Ascending aorta (tissue), 2 donors: ENCODE measurements at regions not wholly inside any gene's neighbourhood (a gene's known extent, or its start where the extent isn't known, plus 50 kb on each side); places are given as distances from the start of the nearest gene placed in this dataset.

Source experiments
- DNase-seq, 2 donors: peaks; one replicate each; pipeline ENCODE4 v3.0.0-alpha.2; 2019; ENCODE audit warnings: low spot score in 2 of 2
- H3K27ac ChIP-seq, 2 donors: fragments of 200-600 bp; sonication (generic); one replicate each; pipeline ENCODE4 v1.5.1; 2016 to 2017; ENCODE audit warnings: mild to moderate bottlenecking in 1 of 2
- H3K27me3 ChIP-seq: fragments of 200-600 bp; sonication (generic); one replicate; pipeline ENCODE4 v1.5.1; 2017
- H3K36me3 ChIP-seq, 2 donors: fragments of 200-600 bp; sonication (generic); one replicate each; pipeline ENCODE4 v1.5.1; 2016
- H3K4me1 ChIP-seq, 2 donors: fragments of 200-600 bp; sonication (generic); one replicate each; pipeline ENCODE4 v1.5.1; 2016 to 2017; ENCODE audit warnings: mild to moderate bottlenecking in 1 of 2
- H3K4me3 ChIP-seq, 2 donors: fragments of 200-600 bp; sonication (generic); one replicate each; pipeline ENCODE4 v1.5.1; 2016 to 2017; ENCODE audit warnings: mild to moderate bottlenecking in 1 of 2
- H3K9me3 ChIP-seq, 2 donors: fragments of 200-600 bp; sonication (generic); one replicate each; pipeline ENCODE4 v1.5.1; 2016
- intact Hi-C: fragments of 100-400 bp; cut with DNase I; formaldehyde crosslinking; loops from one replicate; pipeline ENCODE4 v1.15.1; 2023
- TF ChIP-seq, protein P1 (sequence below), 3 experiments: fragments of 200-600 bp in 2 of 3; fragments of 450-650 bp in 1 of 3; sonication (generic) in 2 of 3; IDR thresholded peaks; one replicate each; pipeline ENCODE4 v1.5.1; 2016 to 2019; ENCODE audit warnings: antibody characterized with exemption in 3 of 3, mild to moderate bottlenecking in 1 of 3, moderate library complexity in 1 of 3

DNA sequence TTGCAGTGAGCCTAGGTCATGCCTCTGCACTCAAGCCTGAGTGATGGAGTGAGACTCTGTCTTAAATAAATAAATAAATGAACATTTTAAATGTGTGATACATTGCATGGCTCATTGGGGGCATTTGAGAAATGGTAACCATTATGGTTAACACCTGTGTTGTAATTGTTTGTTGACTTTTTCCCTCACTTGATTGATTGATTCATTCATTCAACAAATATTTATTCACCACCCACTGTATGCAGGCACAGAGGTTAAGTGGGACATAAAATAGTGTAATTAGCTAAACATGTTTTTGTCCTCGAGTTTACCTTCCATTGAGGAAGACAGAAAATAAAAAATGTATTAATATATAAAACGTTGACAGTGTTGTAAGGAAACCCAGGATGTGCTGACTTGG, 127.1 kb upstream of the ANKRD28 start:
- Histone ChIP-seq H3K4me1 (no peaks in the 10 kb centered on the region), H3K27me3 (no peaks in the 10 kb centered on the region), H3K9me3 (no peaks in the 10 kb centered on the region), H3K27ac (no peak overlapping the region), H3K36me3 (no peaks in the 10 kb centered on the region), H3K4me3 (no peak overlapping the region)
- DNase-seq = no peak
- TF ChIP-seq, protein P1, sequence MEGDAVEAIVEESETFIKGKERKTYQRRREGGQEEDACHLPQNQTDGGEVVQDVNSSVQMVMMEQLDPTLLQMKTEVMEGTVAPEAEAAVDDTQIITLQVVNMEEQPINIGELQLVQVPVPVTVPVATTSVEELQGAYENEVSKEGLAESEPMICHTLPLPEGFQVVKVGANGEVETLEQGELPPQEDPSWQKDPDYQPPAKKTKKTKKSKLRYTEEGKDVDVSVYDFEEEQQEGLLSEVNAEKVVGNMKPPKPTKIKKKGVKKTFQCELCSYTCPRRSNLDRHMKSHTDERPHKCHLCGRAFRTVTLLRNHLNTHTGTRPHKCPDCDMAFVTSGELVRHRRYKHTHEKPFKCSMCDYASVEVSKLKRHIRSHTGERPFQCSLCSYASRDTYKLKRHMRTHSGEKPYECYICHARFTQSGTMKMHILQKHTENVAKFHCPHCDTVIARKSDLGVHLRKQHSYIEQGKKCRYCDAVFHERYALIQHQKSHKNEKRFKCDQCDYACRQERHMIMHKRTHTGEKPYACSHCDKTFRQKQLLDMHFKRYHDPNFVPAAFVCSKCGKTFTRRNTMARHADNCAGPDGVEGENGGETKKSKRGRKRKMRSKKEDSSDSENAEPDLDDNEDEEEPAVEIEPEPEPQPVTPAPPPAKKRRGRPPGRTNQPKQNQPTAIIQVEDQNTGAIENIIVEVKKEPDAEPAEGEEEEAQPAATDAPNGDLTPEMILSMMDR (IDR thresholded peaks at IDR 0.05) = no peak
- intact Hi-C loops = no loop called here

DNA sequence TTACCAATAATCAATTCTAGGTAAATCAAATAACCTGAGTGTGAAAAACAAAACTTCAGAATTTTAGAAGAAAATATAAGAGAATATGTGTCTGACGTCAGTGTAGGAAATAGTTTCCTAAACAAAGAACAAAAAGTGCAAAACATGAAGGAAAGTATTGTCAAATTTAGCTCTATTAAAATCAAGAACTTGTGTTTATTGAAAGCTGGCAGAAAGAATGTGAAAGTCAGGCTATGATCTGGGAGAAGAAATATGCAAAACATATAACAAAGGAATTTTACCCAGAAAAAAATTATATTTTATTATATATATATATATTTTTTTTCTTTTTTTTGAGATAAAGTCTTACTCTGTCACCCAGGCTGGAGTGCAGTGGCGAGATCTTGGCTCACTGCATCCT, 129.1 kb upstream of the ANKRD28 start:
- TF ChIP-seq, protein P1 (IDR thresholded peaks at IDR 0.05) = no peak
- DNase-seq = no peak
- no peaks in the 10 kb centered on the region for H3K27me3 ChIP-seq
- no peaks in the 10 kb centered on the region for H3K36me3 ChIP-seq
- no peaks in the 10 kb centered on the region for H3K9me3 ChIP-seq
- no peak overlapping the region for H3K27ac ChIP-seq
- H3K4me1 ChIP-seq = no peaks in the 10 kb centered on the region
- intact Hi-C loops = no loop called here
- H3K4me3 ChIP-seq = no peak overlapping the region

DNA sequence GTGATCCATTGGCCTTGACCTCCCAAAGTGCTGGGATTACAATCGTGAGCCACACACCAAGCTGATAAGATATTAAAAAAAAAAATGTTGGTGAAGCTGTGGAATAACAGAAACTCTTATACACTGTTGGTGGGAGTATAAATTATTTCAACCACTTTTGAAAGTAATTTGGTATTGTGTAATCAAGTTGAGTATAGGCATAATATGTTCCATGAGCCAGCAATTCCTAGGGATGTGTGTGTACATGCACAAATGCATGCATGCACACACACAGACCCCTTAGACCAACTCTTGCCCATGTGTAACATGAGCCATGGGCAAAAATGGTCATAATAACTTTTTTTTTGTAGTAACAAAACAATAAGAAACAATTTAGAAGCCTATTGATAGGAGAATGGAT, 130.2 kb upstream of the ANKRD28 start:
- no peaks in the 10 kb centered on the region for H3K9me3 ChIP-seq
- TF ChIP-seq, protein P1 (IDR thresholded peaks at IDR 0.05) = no peak
- H3K36me3 ChIP-seq = no peaks in the 10 kb centered on the region
- H3K27ac ChIP-seq = no peak overlapping the region
- H3K27me3 ChIP-seq = no peaks in the 10 kb centered on the region
- H3K4me3 ChIP-seq = no peak overlapping the region
- no peaks in the 10 kb centered on the region for H3K4me1 ChIP-seq
- intact Hi-C loops = no loop called here
- DNase-seq = no peak

DNA sequence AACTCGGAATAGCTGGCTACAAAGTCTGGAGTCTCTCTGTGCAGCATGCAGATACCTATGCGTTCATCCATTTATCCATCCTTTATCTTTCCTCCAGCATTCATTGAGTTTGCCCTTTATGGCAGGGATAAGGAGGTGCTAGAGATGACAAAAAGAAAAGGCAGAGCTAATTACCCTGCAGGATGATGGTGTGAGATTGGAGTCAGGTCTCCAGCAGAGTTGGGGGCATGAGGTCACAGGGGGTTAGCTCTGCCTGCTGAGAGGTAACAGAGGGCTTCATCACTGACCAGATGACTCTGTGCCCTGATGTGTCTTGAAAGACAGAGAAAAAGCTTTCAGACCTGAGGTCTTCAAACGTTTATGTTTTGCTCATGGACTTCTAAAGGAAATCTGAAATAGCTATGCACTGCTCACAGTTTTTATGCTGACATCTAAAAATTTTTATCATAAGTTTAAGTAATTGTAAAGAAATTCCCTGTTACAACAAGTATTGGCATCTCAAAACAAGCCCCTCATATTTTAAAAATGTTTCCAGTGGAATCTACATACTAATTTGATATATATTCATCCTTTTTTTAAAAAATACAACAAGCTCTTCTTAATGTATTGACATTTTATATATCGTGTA, 132.3 kb upstream of the ANKRD28 start:
- no peak for DNase-seq
- Histone ChIP-seq H3K27ac (no peak overlapping the region), H3K4me3 (no peak overlapping the region), H3K36me3 (no peaks in the 10 kb centered on the region), H3K9me3 (no peaks in the 10 kb centered on the region), H3K4me1 (no peaks in the 10 kb centered on the region), H3K27me3 (no peaks in the 10 kb centered on the region)
- TF ChIP-seq, protein P1 (IDR thresholded peaks at IDR 0.05) = no peak
- intact Hi-C loops = no loop called here

DNA sequence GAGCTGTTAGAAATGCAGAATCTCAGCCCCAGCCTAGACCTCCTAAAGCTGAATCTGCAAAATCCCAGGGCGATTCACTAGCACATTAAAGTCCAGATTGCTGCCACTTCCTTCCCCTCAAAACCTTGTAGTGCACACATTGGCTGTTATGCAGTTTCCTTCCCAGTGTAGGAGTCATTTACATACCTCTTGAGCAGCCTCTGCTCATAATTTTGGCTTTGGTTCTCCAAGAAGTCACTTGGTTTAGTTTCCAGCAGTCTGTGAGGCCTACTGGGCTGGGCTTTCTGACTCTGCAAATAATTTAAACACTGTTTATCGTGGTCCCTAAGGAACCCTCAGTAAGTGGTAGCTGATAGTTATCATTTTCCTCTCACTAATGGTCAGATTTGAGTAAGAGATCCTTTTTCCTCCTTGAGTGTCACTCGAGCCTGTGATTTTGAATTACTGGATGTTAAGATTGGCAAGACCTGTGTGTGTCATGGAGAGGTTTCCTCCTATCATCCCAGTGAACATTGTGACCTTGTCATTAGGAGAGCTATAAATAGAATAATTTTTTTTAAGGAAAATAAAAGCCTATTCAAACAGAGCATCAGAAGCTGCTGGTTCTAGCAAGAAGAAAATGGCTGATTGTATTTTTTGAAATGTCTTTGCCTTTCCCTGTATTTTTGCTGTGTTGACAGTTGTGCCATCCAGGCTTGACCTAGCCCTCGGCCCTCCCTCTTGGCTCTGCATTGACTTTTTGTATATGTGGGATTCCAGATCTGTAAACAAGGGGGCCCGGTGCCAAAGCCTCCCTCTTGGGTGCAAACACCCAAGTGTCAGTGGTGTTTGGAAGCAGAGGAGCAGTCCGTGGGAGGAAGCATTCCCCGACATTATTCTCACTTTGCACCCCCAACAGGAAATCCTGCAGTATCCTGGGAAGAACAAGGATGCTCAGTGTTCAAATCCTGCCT, 134.8 kb upstream of the ANKRD28 start:
- no peaks in the 10 kb centered on the region for H3K4me1 ChIP-seq

More for the DNA sequence above, 134.8 kb upstream of the ANKRD28 start:
- no peaks in the 10 kb centered on the region for H3K27me3 ChIP-seq
- no peak for DNase-seq
- no peak overlapping the region for H3K27ac ChIP-seq
- H3K9me3 ChIP-seq = no peaks in the 10 kb centered on the region
- no peaks in the 10 kb centered on the region for H3K36me3 ChIP-seq
- no peak overlapping the region for H3K4me3 ChIP-seq
- TF ChIP-seq, protein P1 (IDR thresholded peaks at IDR 0.05) = no peak
- intact Hi-C loops = no loop called here
